ENCODE measurements at regions not wholly inside any gene's neighbourhood (a gene's known extent, or its start where the extent isn't known, plus 50 kb on each side); places are given as distances from the start of the nearest gene placed in this dataset.

DNA sequence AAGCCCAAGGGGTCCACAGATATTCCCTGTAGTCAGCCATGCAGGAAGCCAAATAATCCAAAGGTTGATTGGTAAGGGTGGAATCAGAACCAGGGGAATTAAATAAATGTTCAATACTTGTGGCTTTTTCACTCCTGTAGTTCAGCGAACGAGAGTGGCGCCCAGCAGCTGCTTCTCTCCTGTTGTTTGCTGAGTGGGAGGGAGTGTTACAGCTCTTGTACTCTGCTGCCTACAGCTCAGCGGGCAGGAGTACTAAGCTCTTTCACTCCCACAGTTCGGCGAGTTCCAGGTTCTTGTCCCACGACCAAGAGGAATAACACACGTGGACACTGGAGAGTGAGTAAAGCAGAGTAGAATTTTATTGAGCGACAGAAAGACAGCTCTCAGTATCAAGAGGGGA lies 105.9 kb downstream of the MOBP start:
- TF ChIP-seq, protein P1, sequence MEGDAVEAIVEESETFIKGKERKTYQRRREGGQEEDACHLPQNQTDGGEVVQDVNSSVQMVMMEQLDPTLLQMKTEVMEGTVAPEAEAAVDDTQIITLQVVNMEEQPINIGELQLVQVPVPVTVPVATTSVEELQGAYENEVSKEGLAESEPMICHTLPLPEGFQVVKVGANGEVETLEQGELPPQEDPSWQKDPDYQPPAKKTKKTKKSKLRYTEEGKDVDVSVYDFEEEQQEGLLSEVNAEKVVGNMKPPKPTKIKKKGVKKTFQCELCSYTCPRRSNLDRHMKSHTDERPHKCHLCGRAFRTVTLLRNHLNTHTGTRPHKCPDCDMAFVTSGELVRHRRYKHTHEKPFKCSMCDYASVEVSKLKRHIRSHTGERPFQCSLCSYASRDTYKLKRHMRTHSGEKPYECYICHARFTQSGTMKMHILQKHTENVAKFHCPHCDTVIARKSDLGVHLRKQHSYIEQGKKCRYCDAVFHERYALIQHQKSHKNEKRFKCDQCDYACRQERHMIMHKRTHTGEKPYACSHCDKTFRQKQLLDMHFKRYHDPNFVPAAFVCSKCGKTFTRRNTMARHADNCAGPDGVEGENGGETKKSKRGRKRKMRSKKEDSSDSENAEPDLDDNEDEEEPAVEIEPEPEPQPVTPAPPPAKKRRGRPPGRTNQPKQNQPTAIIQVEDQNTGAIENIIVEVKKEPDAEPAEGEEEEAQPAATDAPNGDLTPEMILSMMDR (IDR thresholded peaks at IDR 0.05) = no peak
- TF ChIP-seq POLR2A (IDR thresholded peaks at IDR 0.05) = no peak

All from Peyer's patch (tissue), 4 donors.